T-cell (primary cell): ENCODE measurements at regions not wholly inside any gene's neighbourhood (a gene's known extent, or its start where the extent isn't known, plus 50 kb on each side); places are given as distances from the start of the nearest gene placed in this dataset.

ENCODE experiments used
- ATAC-seq, 4 experiments: fragments of 200-7000 bp in 3 of 4; fragments of 150-1000 bp in 1 of 4; cut with Tn5 transposase; replicated peaks in 1 of 4; 1 replicate in 3 of 4; 2 replicates in 1 of 4; pipeline ENCODE4 v1.10.0; 2021; ENCODE audit warnings: moderate library complexity in 3 of 4, mild to moderate bottlenecking in 2 of 4, moderate number of reproducible peaks in 1 of 4
- CTCF ChIA-PET, 2 donors: fragments of 300-600 bp; sonication (Branson Sonifier 250); formaldehyde crosslinking; loops; one replicate each; lab custom pipeline; 2022; ENCODE audit warnings: antibody characterized with exemption in 2 of 2; lab: Charles Lee
- POLR2A ChIA-PET, 2 donors: fragments of 300-600 bp; sonication (Branson Sonifier 250); formaldehyde crosslinking; loops; one replicate each; lab custom pipeline; 2022; ENCODE audit warnings: antibody characterized with exemption in 2 of 2; lab: Charles Lee
- DNase-seq, 35 experiments: peaks; one replicate each; pipeline versions ENCODE4 v3.0.0 to v3.0.0-alpha.2; 2013 to 2023
- H3K27ac ChIP-seq: one replicate; pipeline ENCODE4 v1.5.1; 2013; ENCODE audit warnings: low read length
- H3K27me3 ChIP-seq, 2 experiments: replicated peaks in 1 of 2; 1 replicate in 1 of 2; 2 replicates in 1 of 2; pipeline versions ENCODE4 v1.6.1 to v1.7.0; 2013; ENCODE audit warnings: low read length in 1 of 2, mixed read lengths in 1 of 2; ENCODE audit not compliant: control insufficient read depth in 2 of 2, insufficient read depth in 2 of 2; ENCODE audit errors: extremely low read depth in 1 of 2
- H3K36me3 ChIP-seq, 2 donors: 1 replicate in 1 of 2; 2 replicates in 1 of 2; pipeline versions ENCODE4 v1.6.1 to v1.7.0; 2013; ENCODE audit warnings: low read length in 1 of 2; ENCODE audit not compliant: control insufficient read depth in 2 of 2, insufficient read depth in 1 of 2; ENCODE audit errors: extremely low read depth in 1 of 2
- H3K4me1 ChIP-seq, 2 experiments: 1 replicate in 1 of 2; 2 replicates in 1 of 2; pipeline versions ENCODE4 v1.6.1 to v1.7.0; 2013; ENCODE audit warnings: low read length in 2 of 2, mixed read lengths in 1 of 2; ENCODE audit not compliant: insufficient read depth in 2 of 2, control insufficient read depth in 1 of 2; ENCODE audit errors: extremely low read depth in 1 of 2
- H3K4me3 ChIP-seq, 2 donors: 1 replicate in 1 of 2; 2 replicates in 1 of 2; pipeline versions ENCODE4 v1.5.1 to v1.7.0; 2013; ENCODE audit warnings: mild to moderate bottlenecking in 2 of 2, low read length in 1 of 2, moderate library complexity in 1 of 2; ENCODE audit not compliant: control insufficient read depth in 1 of 2; ENCODE audit errors: extremely low read depth in 1 of 2
- H3K9me3 ChIP-seq: 2 replicates; pipeline ENCODE4 v1.7.0; 2013
- H3K27ac Mint-ChIP-seq, 2 donors: one replicate each; pipeline ENCODE4 v1.8.0; 2020 to 2021; ENCODE audit warnings: mild to moderate bottlenecking in 2 of 2, mixed read lengths in 2 of 2
- H3K27me3 Mint-ChIP-seq, 2 donors: one replicate each; pipeline ENCODE4 v1.8.0; 2021 to 2022; ENCODE audit warnings: mixed read lengths in 2 of 2
- H3K36me3 Mint-ChIP-seq: one replicate; pipeline ENCODE4 v1.8.0; 2021; ENCODE audit warnings: mixed read lengths
- H3K4me1 Mint-ChIP-seq, 3 donors: one replicate each; pipeline ENCODE4 v1.8.0; 2020 to 2022; ENCODE audit warnings: mixed read lengths in 3 of 3, mild to moderate bottlenecking in 1 of 3
- H3K4me3 Mint-ChIP-seq, 3 donors: one replicate each; pipeline ENCODE4 v1.8.0; 2020 to 2022; ENCODE audit warnings: mild to moderate bottlenecking in 3 of 3, mixed read lengths in 3 of 3, moderate library complexity in 3 of 3
- H3K9me3 Mint-ChIP-seq, 3 donors: one replicate each; pipeline ENCODE4 v1.8.0; 2020 to 2022; ENCODE audit warnings: mixed read lengths in 3 of 3
- WGBS: methylation state at CpG from one replicate; pipeline ENCODE4 v1.1.5; 2013; ENCODE audit warnings: missing lambda C conversion rate; ENCODE audit not compliant: insufficient coverage; 5-methylcytosine and 5-hydroxymethylcytosine counted together

- peaks cover 0 to 4% (median 0%) of the 10 kb centered on the region in 3 donors for H3K9me3 Mint-ChIP-seq
- no peak for ATAC-seq
These were observed 391.9 kb downstream of the PTPRU start for GRCh38 chr1:29628190-29628589.

GRCh38 chr1:29626726-29627125 is 390.4 kb downstream of the PTPRU start:
- Histone ChIP-seq H3K27me3 (peaks cover 0 to 27% of the 10 kb centered on the region in 2 experiments), H3K36me3 (no peaks in the 10 kb centered on the region), H3K9me3 (no peaks in the 10 kb centered on the region), H3K27ac (no peak overlapping the region), H3K4me3 (no peak overlapping the region), H3K4me1 (no peaks in the 10 kb centered on the region)
- DNase-seq (no peak), ATAC-seq (no peak)
- POLR2A ChIA-PET, result no interaction called here
- Mint-ChIP-seq H3K9me3 (peaks cover 0 to 4% (median 0%) of the 10 kb centered on the region in 3 donors), H3K27me3 (peaks cover 22 to 24% of the 10 kb centered on the region in 2 donors), H3K36me3 (no peaks in the 10 kb centered on the region), H3K4me1 (no peaks in the 10 kb centered on the region), H3K4me3 (no peak overlapping the region), H3K27ac (no peak overlapping the region)
- CTCF ChIA-PET, result no interaction called here
- WGBS, result 85% methylated on average over 4 of the region's 5 CpGs

More at GRCh38 chr1:29628190-29628589, 391.9 kb downstream of the PTPRU start:
- Histone ChIP-seq H3K27me3 (peaks cover 0 to 29% of the 10 kb centered on the region in 2 experiments), H3K27ac (no peak overlapping the region), H3K4me1 (no peaks in the 10 kb centered on the region), H3K36me3 (no peaks in the 10 kb centered on the region), H3K9me3 (no peaks in the 10 kb centered on the region), H3K4me3 (no peak overlapping the region)
- Mint-ChIP-seq H3K4me3 (no peak overlapping the region), H3K27me3 (peaks cover 18 to 21% of the 10 kb centered on the region in 2 donors), H3K4me1 (no peaks in the 10 kb centered on the region), H3K36me3 (no peaks in the 10 kb centered on the region), H3K27ac (no peak overlapping the region)
- ChIA-PET CTCF (no interaction called here), POLR2A (no interaction called here)
- WGBS, result 93% methylated on average over 1 of the region's 2 CpGs
- DNase-seq, result no peak

GRCh38 chr1:29626066-29626465 is 389.7 kb downstream of the PTPRU start:
- Mint-ChIP-seq H3K36me3 (no peaks in the 10 kb centered on the region), H3K4me3 (no peak overlapping the region), H3K27me3 (peaks cover 22 to 30% of the 10 kb centered on the region in 2 donors), H3K9me3 (peaks cover 0 to 4% (median 0%) of the 10 kb centered on the region in 3 donors), H3K4me1 (no peaks in the 10 kb centered on the region), H3K27ac (no peak overlapping the region)
- WGBS, result 61% methylated on average over 6 of the region's 8 CpGs
- no peak for ATAC-seq
- POLR2A ChIA-PET, result no interaction called here
- Histone ChIP-seq H3K27ac (no peak overlapping the region), H3K4me3 (no peak overlapping the region), H3K27me3 (peaks cover 0 to 29% of the 10 kb centered on the region in 2 experiments), H3K36me3 (no peaks in the 10 kb centered on the region), H3K9me3 (no peaks in the 10 kb centered on the region), H3K4me1 (no peaks in the 10 kb centered on the region)
- DNase-seq, result no peak
- CTCF ChIA-PET, result no interaction called here

GRCh38 chr1:29625084-29625420 is 388.7 kb downstream of the PTPRU start:
- Histone ChIP-seq H3K4me3 (no peak overlapping the region), H3K27me3 (peaks cover 0 to 38% of the 10 kb centered on the region in 2 experiments), H3K4me1 (no peaks in the 10 kb centered on the region), H3K9me3 (no peaks in the 10 kb centered on the region), H3K27ac (no peak overlapping the region), H3K36me3 (no peaks in the 10 kb centered on the region)
- Mint-ChIP-seq H3K27ac (no peak overlapping the region), H3K4me1 (no peaks in the 10 kb centered on the region), H3K27me3 (peaks cover 22 to 30% of the 10 kb centered on the region in 2 donors), H3K36me3 (no peaks in the 10 kb centered on the region), H3K9me3 (peaks cover 0 to 4% (median 0%) of the 10 kb centered on the region in 3 donors), H3K4me3 (no peak overlapping the region)
- WGBS, result no CpG with 5 or more reads among the region's 1 CpG
- ChIA-PET CTCF (no interaction called here), POLR2A (no interaction called here)
- DNase-seq, result no peak
- ATAC-seq, result no peak

GRCh38 chr1:29624320-29625083 is 388.2 kb downstream of the PTPRU start:
- no peak for ATAC-seq
- DNase-seq, result no peak
- no peaks in the 10 kb centered on the region for H3K4me1 ChIP-seq
- H3K27ac Mint-ChIP-seq, result no peak overlapping the region
- H3K4me3 ChIP-seq, result no peak overlapping the region
- ChIA-PET POLR2A (no interaction called here), CTCF (no interaction called here)
- H3K9me3 ChIP-seq, result no peaks in the 10 kb centered on the region
- H3K4me1 Mint-ChIP-seq, result no peaks in the 10 kb centered on the region
- H3K27me3 ChIP-seq, result peaks cover 0 to 38% of the 10 kb centered on the region in 2 experiments
- peaks cover 22 to 32% of the 10 kb centered on the region in 2 donors for H3K27me3 Mint-ChIP-seq
- H3K27ac ChIP-seq, result no peak overlapping the region
- WGBS, result 85% methylated on average over 6 of the region's 9 CpGs
- H3K36me3 ChIP-seq, result no peaks in the 10 kb centered on the region
- no peaks in the 10 kb centered on the region for H3K36me3 Mint-ChIP-seq
- H3K4me3 Mint-ChIP-seq, result no peak overlapping the region
- peaks cover 0 to 4% (median 0%) of the 10 kb centered on the region in 3 donors for H3K9me3 Mint-ChIP-seq

- no peaks in the 10 kb centered on the region for H3K4me1 ChIP-seq
- DNase-seq, result no peak
- peaks cover 0 to 38% of the 10 kb centered on the region in 2 experiments for H3K27me3 ChIP-seq
- WGBS, result 81% methylated on average over 4 of the region's 7 CpGs
- Mint-ChIP-seq H3K36me3 (no peaks in the 10 kb centered on the region), H3K27me3 (peaks cover 27 to 35% of the 10 kb centered on the region in 2 donors), H3K4me1 (no peaks in the 10 kb centered on the region), H3K9me3 (peaks cover 0 to 4% (median 0%) of the 10 kb centered on the region in 3 donors), H3K27ac (no peak overlapping the region), H3K4me3 (no peak overlapping the region)
- no peak overlapping the region for H3K27ac ChIP-seq
- H3K36me3 ChIP-seq, result no peaks in the 10 kb centered on the region
- H3K9me3 ChIP-seq, result no peaks in the 10 kb centered on the region
- POLR2A ChIA-PET, result no interaction called here
- H3K4me3 ChIP-seq, result no peak overlapping the region
- ATAC-seq, result no peak
- CTCF ChIA-PET, result no interaction called here
These were observed 387.2 kb downstream of the PTPRU start for GRCh38 chr1:29623501-29623900.
